DMS153 treated with DMSO at 0.1 percent for 48 hours (cell line): ENCODE measurements at regions not wholly inside any gene's neighbourhood (a gene's known extent, or its start where the extent isn't known, plus 50 kb on each side); places are given as distances from the start of the nearest gene placed in this dataset.

Experiments
- DNase-seq: peaks from one replicate; lab custom pipeline; 2025; ENCODE audit not compliant: unreplicated experiment; lab: John Stamatoyannopoulos, UW

DNA sequence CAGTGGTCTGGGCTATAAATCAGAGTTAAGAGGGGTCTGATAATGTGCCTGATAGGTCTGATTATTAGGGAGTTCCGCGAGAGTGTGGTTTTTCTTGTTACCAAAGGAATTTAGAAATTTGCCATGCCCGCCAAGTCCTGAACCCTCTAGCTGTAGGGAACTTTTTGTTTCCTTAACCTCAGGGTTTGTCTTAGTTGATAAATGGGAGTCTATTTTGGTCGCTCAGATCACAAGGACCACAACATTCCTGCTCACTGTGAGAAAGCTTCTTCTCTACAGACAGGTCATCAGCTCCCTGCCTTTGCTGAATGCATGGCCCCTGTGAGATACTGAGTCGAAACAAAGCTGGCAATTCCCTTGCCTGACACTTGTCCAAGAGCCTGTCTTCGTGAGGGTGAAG is 497.8 kb downstream of the HS3ST4 start:
- no peak for DNase-seq

- DNase-seq, result no peak
Observed at GRCh38 chr16:26194526-26194925, 502.8 kb downstream of the HS3ST4 start.

- no peak for DNase-seq
Observed at GRCh38 chr16:26195225-26195624, 503.5 kb downstream of the HS3ST4 start.

DNA sequence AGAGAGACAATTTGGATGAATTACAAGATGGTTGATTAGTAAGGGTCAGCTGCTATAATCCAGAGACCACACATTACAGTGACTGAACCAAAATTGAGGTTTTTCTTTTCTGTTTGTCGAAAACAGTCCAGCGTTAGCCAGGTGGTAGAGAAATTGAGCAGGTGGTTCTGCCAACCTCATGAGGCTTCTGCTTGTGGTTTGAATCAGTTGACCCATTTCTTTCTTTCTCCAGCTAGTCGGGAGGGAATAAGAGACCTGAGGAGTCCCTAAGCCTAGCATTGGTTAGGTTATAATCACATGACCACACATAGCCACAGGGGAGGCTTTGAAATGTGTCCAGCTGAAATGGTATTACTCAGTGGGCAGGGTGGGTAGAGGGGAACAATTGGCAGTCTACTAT is 504.6 kb downstream of the HS3ST4 start:
- no peak for DNase-seq

DNA sequence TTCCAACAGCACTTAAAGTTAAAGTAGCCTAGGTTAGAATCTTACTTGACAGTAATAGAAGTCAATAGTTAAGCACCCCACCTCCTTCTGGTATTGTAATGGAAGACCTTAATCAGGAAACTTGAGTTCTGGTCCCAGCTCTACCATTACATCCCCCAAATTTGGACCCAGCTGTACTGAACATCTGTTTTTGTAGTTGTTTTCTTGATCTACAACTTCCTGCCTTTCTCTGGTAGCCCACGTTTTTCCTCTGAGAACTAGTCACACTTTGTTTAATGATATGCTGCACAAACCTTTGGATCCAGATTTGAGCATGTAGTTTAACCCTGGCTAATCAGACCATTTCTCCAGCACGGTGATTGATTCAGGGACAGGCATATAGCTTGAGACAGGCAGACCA is 505.0 kb downstream of the HS3ST4 start:
- DNase-seq, result no peak

DNA sequence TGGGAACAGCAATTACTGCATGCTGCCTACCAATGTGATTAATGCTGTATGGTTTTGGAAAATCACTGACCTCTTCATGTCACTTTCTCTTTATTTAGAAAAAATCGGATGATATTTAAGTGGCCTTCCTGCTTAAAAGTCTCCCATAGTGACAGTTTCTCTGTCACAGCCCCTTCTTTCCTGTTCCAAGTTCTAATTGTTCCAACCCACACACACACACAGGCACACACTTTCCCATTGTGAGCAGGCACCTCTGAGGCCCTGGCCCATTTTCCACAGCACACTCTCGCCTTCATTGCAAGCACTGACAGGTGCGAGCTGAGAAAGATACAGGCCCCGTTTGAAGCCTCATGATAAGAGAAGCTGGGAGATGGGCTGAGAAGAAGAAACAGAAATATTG is 505.9 kb downstream of the HS3ST4 start:
- DNase-seq, result no peak

GRCh38 chr16:26198221-26198620 is 506.5 kb downstream of the HS3ST4 start:
- DNase-seq, result no peak

- DNase-seq, result no peak
Observed at GRCh38 chr16:26204138-26204537, 512.4 kb downstream of the HS3ST4 start.

- DNase-seq, result peak; percentile 1
Observed at GRCh38 chr16:26211542-26211941, 519.8 kb downstream of the HS3ST4 start.

- DNase-seq, result peak; percentile 2
Observed at GRCh38 chr16:26212599-26212998, 520.8 kb downstream of the HS3ST4 start.

GRCh38 chr16:26214581-26215174 is 522.9 kb downstream of the HS3ST4 start:
- DNase-seq, result no peak

DNA sequence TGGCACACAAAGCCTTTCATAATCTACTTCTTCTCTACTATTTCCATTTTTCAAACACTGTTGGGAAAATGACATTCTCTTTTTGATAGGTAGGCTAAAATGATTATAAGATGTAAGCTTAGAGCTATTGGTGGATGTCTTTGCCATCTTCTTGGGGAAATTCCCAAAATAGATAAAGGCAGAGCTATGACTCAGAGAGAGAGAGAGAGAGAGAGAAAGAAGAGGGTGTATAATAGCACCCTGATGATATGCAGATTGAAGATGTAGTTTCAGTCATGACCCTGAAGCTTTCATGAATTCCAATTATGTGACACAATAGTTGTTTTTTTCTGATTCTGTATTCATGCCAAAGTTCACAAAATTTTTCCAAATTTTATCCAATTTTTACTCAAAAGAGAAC is 529.1 kb downstream of the HS3ST4 start:
- no peak for DNase-seq

DNA sequence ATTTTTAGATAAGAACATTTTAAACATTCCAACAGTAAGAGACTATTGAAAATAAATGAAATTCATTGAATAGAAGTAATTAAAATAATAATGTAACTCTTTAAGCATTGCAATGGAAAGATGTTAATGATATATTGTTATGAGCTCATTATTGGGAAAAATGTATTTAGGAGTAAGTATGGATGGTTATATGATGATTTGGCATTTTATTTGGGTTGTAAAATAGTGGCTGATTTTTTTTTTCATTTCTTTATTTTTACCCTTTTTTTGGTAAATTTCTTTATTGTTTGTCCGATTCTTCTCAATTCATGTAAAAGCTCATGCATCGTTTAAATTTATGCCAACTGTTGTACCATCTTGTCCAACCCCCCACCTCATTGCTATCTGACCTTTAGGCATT is 539.9 kb downstream of the HS3ST4 start:
- DNase-seq, result no peak

GRCh38 chr16:26240807-26241206 is 549.0 kb downstream of the HS3ST4 start:
- no peak for DNase-seq

DNA sequence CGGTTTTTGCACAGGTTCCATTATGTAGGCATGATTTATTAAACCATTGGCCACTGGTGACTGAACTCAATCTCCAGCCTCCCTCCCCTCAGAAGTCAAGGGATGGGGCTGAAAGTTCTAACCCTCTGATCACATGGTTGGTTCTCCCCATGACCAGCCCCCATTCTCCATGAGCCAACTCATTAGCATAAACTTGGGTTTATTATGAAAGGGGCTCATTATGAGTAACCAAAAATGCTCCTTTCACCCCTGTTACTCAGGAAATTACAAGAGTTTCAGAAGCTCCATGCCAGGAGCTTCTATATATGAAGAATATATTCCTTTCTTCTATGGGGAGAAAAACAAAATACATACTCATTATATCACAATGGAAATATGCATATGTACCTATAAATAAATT is 555.3 kb downstream of the HS3ST4 start:
- no peak for DNase-seq

DNA sequence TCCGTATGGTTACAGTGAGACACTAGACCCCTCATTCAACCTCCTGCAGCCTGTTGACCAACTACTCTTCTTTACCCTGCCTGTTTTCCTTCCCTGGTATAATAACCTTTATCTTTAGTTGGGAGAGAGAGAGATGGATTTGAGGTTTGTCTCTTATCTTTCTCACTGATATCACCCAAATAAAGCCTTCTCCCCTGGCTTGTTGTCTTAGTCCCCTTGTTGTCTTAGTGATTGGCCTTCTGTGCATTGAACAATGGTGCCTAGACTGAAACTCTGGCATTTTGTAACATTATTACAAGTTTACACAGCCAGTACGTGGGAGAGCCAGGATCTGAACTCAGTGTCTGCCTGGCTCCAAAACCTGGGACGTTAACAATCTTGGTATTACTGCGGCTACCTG is 560.8 kb downstream of the HS3ST4 start:
- DNase-seq, result no peak

DNA sequence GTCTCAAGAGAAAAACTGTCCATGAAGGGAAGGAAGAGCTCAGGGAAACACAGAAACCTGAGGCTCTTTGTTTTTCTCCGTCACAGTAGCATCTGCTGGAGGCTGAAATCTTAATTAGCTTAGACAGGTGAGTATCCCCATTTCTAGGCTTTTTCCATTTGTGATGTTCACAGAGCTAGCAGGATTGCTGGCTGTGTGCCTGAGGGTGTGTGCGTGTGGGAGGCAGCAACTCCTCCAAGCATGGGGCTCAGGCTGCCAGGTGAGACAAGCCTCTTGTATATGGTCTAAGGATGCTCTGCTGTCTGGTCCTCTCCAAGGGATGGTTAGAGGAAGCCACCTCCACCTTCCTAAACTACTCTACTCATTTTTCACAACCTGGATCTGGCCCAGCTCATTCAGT is 569.9 kb downstream of the HS3ST4 start:
- DNase-seq, result no peak

DNA sequence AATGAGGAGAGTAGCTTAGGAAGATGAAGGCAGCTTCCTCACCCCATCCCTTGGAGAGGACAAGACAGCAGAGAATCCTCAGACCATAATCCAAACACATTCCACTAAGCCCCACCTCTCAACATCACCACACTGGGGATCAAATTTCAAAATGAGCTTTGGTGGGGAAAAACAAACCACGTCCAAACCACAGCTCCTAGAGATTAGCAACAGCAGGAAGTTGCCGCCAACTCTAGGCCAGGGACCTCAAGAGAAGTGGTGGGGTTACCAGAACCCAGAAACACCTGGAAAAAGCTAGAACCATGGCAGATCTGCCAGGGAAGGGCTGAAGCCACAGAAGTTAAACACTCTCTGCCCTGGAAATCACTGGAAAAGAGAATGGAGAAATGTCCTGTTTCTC is 571.6 kb downstream of the HS3ST4 start:
- no peak for DNase-seq

DNA sequence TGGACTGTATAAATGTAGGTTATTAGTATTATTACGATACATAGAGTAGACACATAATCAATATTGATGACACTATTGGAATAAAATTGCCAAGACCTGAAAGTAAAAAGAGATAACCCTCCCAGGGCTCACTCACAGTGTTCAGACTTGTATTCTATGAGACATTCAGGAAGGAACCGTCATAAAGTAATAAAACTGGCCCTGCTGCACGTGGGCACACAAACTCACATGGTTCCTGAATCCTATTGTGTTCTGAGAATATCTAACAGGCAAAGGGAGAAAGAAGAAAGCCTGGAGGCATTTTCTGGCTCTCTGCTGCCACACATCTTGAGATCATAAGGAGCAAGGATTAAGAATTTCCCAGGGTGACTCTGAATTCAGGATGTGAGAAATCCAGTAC is 575.9 kb downstream of the HS3ST4 start:
- DNase-seq, result no peak

DNA sequence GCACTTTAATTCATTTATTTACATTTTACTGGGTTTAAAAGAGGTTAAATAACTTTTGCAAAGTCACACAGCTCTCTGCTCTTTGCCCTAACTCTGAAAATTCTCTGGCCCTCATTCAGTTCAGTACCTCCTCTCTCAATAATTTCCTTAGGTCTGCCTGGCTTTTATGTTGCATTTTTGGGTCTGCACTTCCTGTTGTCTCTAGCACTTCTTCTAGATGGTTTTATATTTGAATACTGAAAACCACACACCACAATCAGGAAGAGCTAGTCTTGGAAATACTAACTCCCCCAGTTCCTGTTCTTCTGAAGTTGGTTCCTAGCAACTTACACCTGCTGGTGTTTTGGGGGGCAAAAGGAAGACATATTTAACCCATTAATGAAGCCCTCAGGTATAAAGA is 577.9 kb downstream of the HS3ST4 start:
- DNase-seq, result no peak

GRCh38 chr16:26273607-26274006 is 581.8 kb downstream of the HS3ST4 start:
- no peak for DNase-seq

DNA sequence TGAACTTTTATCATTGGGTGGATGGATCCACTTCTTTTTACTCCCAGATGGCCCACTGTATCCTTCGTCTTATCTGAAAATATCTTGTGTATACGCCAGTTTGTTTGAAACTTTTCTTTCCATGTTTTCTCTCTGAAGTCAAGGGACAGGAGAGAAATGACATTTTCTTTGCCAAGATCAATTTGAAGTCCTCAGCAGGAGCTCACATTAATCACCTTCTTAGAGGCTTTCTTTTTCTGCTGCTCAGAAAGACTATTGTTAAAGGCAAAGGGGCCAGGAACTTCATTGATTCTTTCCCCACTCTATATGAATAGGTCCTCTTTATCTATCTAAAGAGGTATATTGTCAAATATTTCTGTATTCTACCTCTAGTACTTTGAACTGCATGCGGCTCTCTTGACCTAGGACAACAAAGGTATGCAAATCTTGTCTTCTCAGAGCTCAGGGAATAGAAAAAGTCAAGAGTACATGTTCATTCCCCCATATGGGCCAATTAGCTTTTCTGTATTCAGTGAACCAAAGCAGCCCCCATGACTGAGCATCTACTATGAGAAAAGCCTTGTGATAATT is 583.3 kb downstream of the HS3ST4 start:
- DNase-seq, result no peak

DNA sequence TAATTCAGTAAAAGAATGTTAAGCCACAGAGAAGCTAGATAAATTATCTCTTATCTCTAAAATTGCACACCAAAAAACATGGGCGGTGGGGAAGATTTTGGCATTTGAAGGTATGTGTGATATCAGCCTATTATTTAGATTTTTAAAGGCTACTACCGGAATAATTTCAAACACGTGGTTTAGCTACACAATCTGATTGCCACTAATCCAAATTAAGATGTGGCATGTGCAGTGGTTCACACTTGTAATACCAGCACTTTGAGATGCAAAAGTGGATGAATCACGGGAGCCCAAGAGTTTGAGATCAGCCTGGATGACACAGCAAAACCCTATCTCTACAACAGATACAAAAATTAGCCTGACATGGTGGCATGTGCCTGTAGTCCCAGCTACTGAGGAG is 584.5 kb downstream of the HS3ST4 start:
- DNase-seq, result no peak
